NT2/D1 (cell line): ENCODE measurements at regions not wholly inside any gene's neighbourhood (a gene's known extent, or its start where the extent isn't known, plus 50 kb on each side); places are given as distances from the start of the nearest gene placed in this dataset.

Experiments
- DNase-seq: peaks from one replicate; pipeline ENCODE4 v3.0.0-alpha.2; 2011; ENCODE audit warnings: low read depth, low spot score
- H3K27me3 ChIP-seq: 2 replicates; pipeline ENCODE4 v1.6.0; 2011; ENCODE audit warnings: mild to moderate bottlenecking; ENCODE audit not compliant: insufficient read length, insufficient read depth
- H3K36me3 ChIP-seq: 2 replicates; pipeline ENCODE4 v1.6.1; 2011; ENCODE audit warnings: mild to moderate bottlenecking, low read length, mixed read lengths; ENCODE audit not compliant: insufficient read depth, insufficient read length
- H3K4me1 ChIP-seq: 2 replicates; pipeline ENCODE4 v1.5.1; 2011; ENCODE audit not compliant: insufficient read depth, insufficient read length
- H3K4me3 ChIP-seq: 2 replicates; pipeline ENCODE4 v1.5.1; 2011; ENCODE audit warnings: low read depth; ENCODE audit not compliant: insufficient read length
- H3K9ac ChIP-seq: 2 replicates; pipeline ENCODE4 v1.6.0; 2011; ENCODE audit warnings: low read depth; ENCODE audit not compliant: insufficient read length
- H3K9me3 ChIP-seq: 2 replicates; pipeline ENCODE4 v1.5.1; 2011; ENCODE audit warnings: mild to moderate bottlenecking, low read length; ENCODE audit not compliant: insufficient read depth
- SUZ12 ChIP-seq: IDR thresholded peaks from 2 replicates; pipeline ENCODE4 v1.6.1; 2011; ENCODE audit not compliant: insufficient read length, insufficient read depth; ENCODE audit errors: extremely low read depth
- YY1 ChIP-seq: IDR thresholded peaks from 2 replicates; pipeline ENCODE4 v1.6.1; 2011; ENCODE audit not compliant: insufficient read length, insufficient read depth
- ZNF274 ChIP-seq: IDR thresholded peaks from 2 replicates; pipeline ENCODE4 v1.6.1; 2011; ENCODE audit warnings: mild to moderate bottlenecking, low read depth, low read length

GRCh38 chr10:131841131-131841660, 59.6 kb upstream of the PPP2R2D start:
- H3K9ac ChIP-seq: no peak overlapping the region
- no peak overlapping the region for H3K4me3 ChIP-seq
- no peaks in the 10 kb centered on the region for H3K9me3 ChIP-seq
- no peak for DNase-seq
- H3K27me3 ChIP-seq: no peaks in the 10 kb centered on the region
- H3K4me1 ChIP-seq: peaks cover 4% of the 10 kb centered on the region
- no peaks in the 10 kb centered on the region for H3K36me3 ChIP-seq
- no peak for TF ChIP-seq SUZ12
- TF ChIP-seq YY1: no peak
- no peak for TF ChIP-seq ZNF274

- Histone ChIP-seq H3K27me3 (no peaks in the 10 kb centered on the region), H3K36me3 (no peaks in the 10 kb centered on the region), H3K9me3 (no peaks in the 10 kb centered on the region), H3K4me3 (no peak overlapping the region), H3K4me1 (peaks cover 4% of the 10 kb centered on the region), H3K9ac (no peak overlapping the region)
- TF ChIP-seq ZNF274: no peak
- no peak for TF ChIP-seq YY1
- no peak for TF ChIP-seq SUZ12
- no peak for DNase-seq
Measured at GRCh38 chr10:131841661-131842139, 59.1 kb upstream of the PPP2R2D start.

DNA sequence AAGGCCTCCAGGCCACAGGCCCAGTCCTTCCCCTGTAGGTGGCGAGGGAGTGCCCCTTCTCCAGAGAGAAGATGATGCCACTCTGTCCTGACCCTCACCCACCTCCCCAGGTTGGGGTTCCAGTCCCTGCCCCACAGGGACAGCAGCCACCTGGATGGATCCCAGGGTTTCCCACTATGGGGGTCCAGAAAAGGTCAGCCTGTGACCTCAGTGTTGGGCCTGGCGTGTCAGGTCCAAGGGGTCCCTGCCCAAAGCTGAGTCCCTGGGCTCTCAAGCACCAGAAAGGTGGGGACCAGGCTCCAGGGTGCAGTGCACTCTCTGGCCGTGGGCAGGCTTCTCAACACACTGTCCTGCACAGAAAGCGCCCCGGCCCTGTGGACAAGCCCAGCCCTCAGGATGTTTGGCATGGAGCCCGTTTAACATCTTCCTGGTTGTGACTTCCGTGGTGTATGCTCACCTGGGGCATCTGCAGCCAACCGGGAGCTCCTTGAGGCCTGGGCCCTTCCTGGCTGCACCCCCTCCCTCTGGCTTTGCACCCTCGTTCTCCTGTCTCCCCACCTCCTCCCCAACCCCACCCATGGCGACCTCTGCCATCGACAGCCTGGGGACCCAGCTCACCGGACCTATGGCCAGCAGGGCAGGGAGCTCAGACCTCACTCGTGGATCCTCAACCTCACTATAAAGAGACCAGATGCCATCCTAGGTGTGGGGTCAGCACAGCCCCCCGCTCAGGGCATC, 58.3 kb upstream of the PPP2R2D start:
- H3K9ac ChIP-seq: no peak overlapping the region
- no peak for DNase-seq
- H3K27me3 ChIP-seq: no peaks in the 10 kb centered on the region
- H3K9me3 ChIP-seq: no peaks in the 10 kb centered on the region
- H3K4me1 ChIP-seq: peaks cover 4% of the 10 kb centered on the region
- H3K36me3 ChIP-seq: no peaks in the 10 kb centered on the region
- TF ChIP-seq ZNF274 (no peak), SUZ12 (no peak), YY1 (no peak)
- H3K4me3 ChIP-seq: no peak overlapping the region

GRCh38 chr10:131843089-131843595, 57.7 kb upstream of the PPP2R2D start:
- peaks cover 4% of the 10 kb centered on the region for H3K4me1 ChIP-seq
- H3K36me3 ChIP-seq: no peaks in the 10 kb centered on the region
- TF ChIP-seq YY1 (no peak), ZNF274 (no peak), SUZ12 (no peak)
- no peak overlapping the region for H3K4me3 ChIP-seq
- DNase-seq: no peak
- no peaks in the 10 kb centered on the region for H3K27me3 ChIP-seq
- H3K9ac ChIP-seq: no peak overlapping the region
- no peaks in the 10 kb centered on the region for H3K9me3 ChIP-seq

- Histone ChIP-seq H3K9ac (no peak overlapping the region), H3K4me3 (no peak overlapping the region), H3K36me3 (no peaks in the 10 kb centered on the region), H3K9me3 (no peaks in the 10 kb centered on the region), H3K27me3 (no peaks in the 10 kb centered on the region), H3K4me1 (peaks cover 4% of the 10 kb centered on the region)
- DNase-seq: no peak
- TF ChIP-seq SUZ12: no peak
- TF ChIP-seq YY1: no peak
- no peak for TF ChIP-seq ZNF274
Measured at GRCh38 chr10:131843881-131844284, 56.9 kb upstream of the PPP2R2D start.

- TF ChIP-seq SUZ12 (no peak), YY1 (no peak), ZNF274 (no peak)
- H3K9me3 ChIP-seq: no peaks in the 10 kb centered on the region
Measured at GRCh38 chr10:131844529-131845084, 56.2 kb upstream of the PPP2R2D start.

More at GRCh38 chr10:131844529-131845084, 56.2 kb upstream of the PPP2R2D start:
- H3K27me3 ChIP-seq: no peaks in the 10 kb centered on the region
- no peaks in the 10 kb centered on the region for H3K36me3 ChIP-seq
- H3K4me3 ChIP-seq: no peak overlapping the region
- no peak overlapping the region for H3K9ac ChIP-seq
- H3K4me1 ChIP-seq: peaks cover 4% of the 10 kb centered on the region
- DNase-seq: no peak
